GM12872 (cell line): ENCODE measurements at regions not wholly inside any gene's neighbourhood (a gene's known extent, or its start where the extent isn't known, plus 50 kb on each side); places are given as distances from the start of the nearest gene placed in this dataset.

Experiments used
- CTCF ChIP-seq: IDR thresholded peaks from 3 replicates; pipeline ENCODE4 v1.5.1; 2011; ENCODE audit warnings: low read depth, mild to moderate bottlenecking, low read length, moderate library complexity; ENCODE audit not compliant: insufficient read depth

GRCh38 chr2:88834376-88834775, 142.9 kb downstream of the RPIA start:
- no peak for TF ChIP-seq CTCF

GRCh38 chr2:88834866-88835265, 143.4 kb downstream of the RPIA start:
- no peak for TF ChIP-seq CTCF

GRCh38 chr2:88835726-88836125, 144.3 kb downstream of the RPIA start:
- no peak for TF ChIP-seq CTCF

GRCh38 chr2:88836351-88836750, 144.9 kb downstream of the RPIA start:
- no peak for TF ChIP-seq CTCF

- TF ChIP-seq CTCF: no peak
These were observed 146.2 kb downstream of the RPIA start for GRCh38 chr2:88837511-88838160.

- TF ChIP-seq CTCF: no peak
These were observed 146.7 kb downstream of the RPIA start for GRCh38 chr2:88838165-88838635.

- TF ChIP-seq CTCF: no peak
These were observed 149.9 kb downstream of the RPIA start for GRCh38 chr2:88841224-88841929.
